MCF 10A (cell line): ENCODE measurements at regions not wholly inside any gene's neighbourhood (a gene's known extent, or its start where the extent isn't known, plus 50 kb on each side); places are given as distances from the start of the nearest gene placed in this dataset.
A peak's percentile ranks its signal among the peaks of the same experiment; 100 is the strongest.
"Not testable (repeated sequence)": the region's sequence is repeated elsewhere in the genome, so short reads cannot be mapped to it uniquely, and the experiment has no call there.

ENCODE experiments used
- BruUV-seq: library from RNA; stranded (reverse); fragments of 400-500 nt; replicated peaks from 2 replicates; lab custom pipeline; 2021; lab: Mats Ljungman, UMichigan
- CTCF ChIA-PET: fragments of 300-600 bp; sonication (Branson Sonifier 250); formaldehyde crosslinking; extraction: SDS; loops from one replicate; lab custom pipeline; 2021; ENCODE audit warnings: antibody characterized with exemption, inconsistent platforms; lab: Yijun Ruan, JAX
- POLR2A ChIA-PET: fragments of 300-600, 350-650 bp; sonication (Branson Sonifier 250); formaldehyde crosslinking; extraction: SDS; loops from one replicate; lab custom pipeline; 2020; ENCODE audit warnings: antibody characterized with exemption, inconsistent platforms; lab: Yijun Ruan, JAX
- DNase-seq: peaks from one replicate; pipeline ENCODE4 v3.0.0-alpha.2; 2018; ENCODE audit not compliant: unreplicated experiment
- H3K27ac Mint-ChIP-seq: one replicate; pipeline ENCODE4 v1.8.0; 2022; ENCODE audit warnings: mild to moderate bottlenecking, low read depth, mixed read lengths; ENCODE audit not compliant: unreplicated experiment
- H3K27me3 Mint-ChIP-seq: one replicate; pipeline ENCODE4 v1.8.0; 2022; ENCODE audit warnings: mixed read lengths; ENCODE audit not compliant: insufficient read depth, unreplicated experiment
- H3K36me3 Mint-ChIP-seq: one replicate; pipeline ENCODE4 v1.8.0; 2022; ENCODE audit warnings: mild to moderate bottlenecking, moderate library complexity, mixed read lengths; ENCODE audit not compliant: insufficient read depth, unreplicated experiment
- H3K4me1 Mint-ChIP-seq: one replicate; pipeline ENCODE4 v1.8.0; 2022; ENCODE audit warnings: mixed read lengths; ENCODE audit not compliant: insufficient read depth, unreplicated experiment
- H3K4me3 Mint-ChIP-seq: one replicate; pipeline ENCODE4 v1.8.0; 2022; ENCODE audit warnings: mild to moderate bottlenecking, moderate library complexity, mixed read lengths; ENCODE audit not compliant: unreplicated experiment
- H3K9me3 Mint-ChIP-seq: one replicate; pipeline ENCODE4 v1.8.0; 2022; ENCODE audit warnings: mixed read lengths; ENCODE audit not compliant: unreplicated experiment
- CTCF ChIP-seq: fragments of 200-600 bp; IDR thresholded peaks from one replicate; pipeline ENCODE4 v1.8.0; 2022; ENCODE audit warnings: antibody characterized with exemption, mild to moderate bottlenecking; ENCODE audit not compliant: unreplicated experiment
- intact Hi-C: fragments of 100-400 bp; cut with micrococcal nuclease; formaldehyde crosslinking; loops from 2 replicates; pipeline ENCODE4 v1.14.1; 2022

DNA sequence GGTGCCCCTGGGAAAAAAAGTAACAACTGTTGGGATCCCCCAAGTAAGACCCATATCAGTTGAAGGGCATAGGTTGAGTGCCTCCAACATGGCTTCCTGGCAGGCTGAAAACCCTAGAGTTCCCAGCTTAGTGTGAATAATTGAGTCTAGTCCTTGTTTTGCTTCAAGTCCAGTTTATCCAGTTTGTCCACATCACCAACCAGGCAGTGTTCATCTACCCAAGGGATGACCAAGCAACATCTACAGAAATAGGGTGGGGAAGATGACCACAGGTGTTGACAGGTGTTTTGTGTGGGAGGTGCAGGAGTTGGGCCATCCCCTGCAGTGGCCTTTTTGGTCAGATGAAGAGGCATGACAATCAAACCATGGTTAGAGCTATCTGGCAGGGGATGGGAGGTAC is 54.3 kb upstream of the ERO1B start:
- Mint-ChIP-seq H3K4me1 (peaks cover 6% of the 10 kb centered on the region), H3K9me3 (no peaks in the 10 kb centered on the region), H3K4me3 (no peak overlapping the region), H3K36me3 (no peaks in the 10 kb centered on the region), H3K27ac (no peak overlapping the region), H3K27me3 (no peaks in the 10 kb centered on the region)
- CTCF ChIA-PET, result interaction anchor here (0.8 to 1.2 kb wide), 4 partner anchors 10 to 224 kb away, joined by 3 to 5 read pairs (median 4); no protein-coding TSS in a partner anchor
- BruUV-seq, result no TSS peak
- DNase-seq, result no peak
- TF ChIP-seq CTCF, result no peak
- intact Hi-C loops, result no loop called here
- POLR2A ChIA-PET, result no interaction called here

GRCh38 chr1:236335633-236336032 is 53.9 kb upstream of the ERO1B start:
- DNase-seq, H3K4me1 Mint-ChIP-seq, intact Hi-C loops, H3K9me3 Mint-ChIP-seq, H3K4me3 Mint-ChIP-seq, H3K27me3 Mint-ChIP-seq, H3K27ac Mint-ChIP-seq, POLR2A ChIA-PET, H3K36me3 Mint-ChIP-seq, BruUV-seq: not testable (repeated sequence)
- CTCF ChIA-PET, result interaction anchor here (0.7 to 1.2 kb wide), 5 partner anchors 11 to 223 kb away, joined by 3 to 5 read pairs (median 3); no protein-coding TSS in a partner anchor

GRCh38 chr1:236334893-236335545 is 53.3 kb upstream of the ERO1B start:
- H3K4me3 Mint-ChIP-seq, result no peak overlapping the region
- intact Hi-C loops, result no loop called here
- H3K4me1 Mint-ChIP-seq, result peaks cover 6% of the 10 kb centered on the region
- no peaks in the 10 kb centered on the region for H3K27me3 Mint-ChIP-seq
- CTCF ChIA-PET, result interaction anchor here (0.7 to 1.0 kb wide), 5 partner anchors 19 to 225 kb away, joined by 3 to 5 read pairs (median 3); no protein-coding TSS in a partner anchor
- POLR2A ChIA-PET, result no interaction called here
- H3K9me3 Mint-ChIP-seq, result no peaks in the 10 kb centered on the region
- H3K27ac Mint-ChIP-seq, result no peak overlapping the region
- H3K36me3 Mint-ChIP-seq, result no peaks in the 10 kb centered on the region
- no peak for TF ChIP-seq CTCF
- DNase-seq, result peak; percentile 61
- BruUV-seq, result no TSS peak

DNA sequence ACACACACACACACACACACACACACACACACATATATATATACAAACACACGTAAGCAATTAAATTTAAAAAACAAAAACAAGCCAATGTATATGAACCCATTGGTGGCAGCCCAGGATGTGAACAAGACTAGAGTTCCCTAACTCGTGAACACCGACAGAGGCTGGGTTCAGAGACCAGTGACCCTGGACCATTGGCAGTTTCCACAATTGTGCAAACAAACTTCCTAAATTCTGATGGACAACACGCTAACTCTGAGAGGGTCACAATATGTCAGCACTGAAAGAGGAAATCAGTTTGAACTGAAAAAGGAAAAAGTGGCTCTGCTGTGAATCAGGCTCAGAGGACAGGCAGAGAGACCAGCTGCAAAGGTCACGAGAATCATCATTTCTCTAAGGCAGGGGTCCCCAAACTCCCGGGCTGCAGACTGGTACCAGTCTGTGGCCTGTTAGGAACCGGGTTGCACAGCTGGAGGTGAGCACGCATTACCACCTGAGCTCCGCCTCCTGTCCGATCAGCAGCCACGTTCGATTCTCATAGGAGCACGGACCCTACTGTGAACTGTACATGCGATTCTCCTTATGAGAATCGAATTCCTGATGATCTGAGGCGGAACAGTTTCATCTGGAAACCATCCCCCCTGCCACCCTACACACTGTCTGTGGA is 50.5 kb upstream of the ERO1B start:
- Mint-ChIP-seq H3K27ac (no peak overlapping the region), H3K36me3 (no peaks in the 10 kb centered on the region), H3K4me3 (no peak overlapping the region), H3K27me3 (no peaks in the 10 kb centered on the region), H3K4me1 (peaks cover 6% of the 10 kb centered on the region), H3K9me3 (no peaks in the 10 kb centered on the region)
- DNase-seq, result no peak
- POLR2A ChIA-PET, result interaction anchor here (0.7 kb wide), 1 partner anchor 14 kb away, joined by 3 read pairs; no protein-coding TSS in a partner anchor
- CTCF ChIA-PET, result no interaction called here
- no TSS peak for BruUV-seq
- no peak for TF ChIP-seq CTCF
- intact Hi-C loops, result no loop called here
